SK-MEL-5 (cell line): ENCODE measurements at regions not wholly inside any gene's neighbourhood (a gene's known extent, or its start where the extent isn't known, plus 50 kb on each side); places are given as distances from the start of the nearest gene placed in this dataset.
"Not testable (repeated sequence)": the region's sequence is repeated elsewhere in the genome, so short reads cannot be mapped to it uniquely, and the experiment has no call there.

Source experiments
- DNase-seq: peaks from one replicate; pipeline ENCODE4 v3.0.0-alpha.2; 2016; ENCODE audit warnings: low read depth, low spot score
- in situ Hi-C: cut with HindIII; loops from 2 replicates; pipeline ENCODE4 v1.10.0; 2016; ENCODE audit warnings: low sequenced_read_pairs, high pct_unique_total_duplicates, low pct_unique_long_range_greater_than_20kb

DNA sequence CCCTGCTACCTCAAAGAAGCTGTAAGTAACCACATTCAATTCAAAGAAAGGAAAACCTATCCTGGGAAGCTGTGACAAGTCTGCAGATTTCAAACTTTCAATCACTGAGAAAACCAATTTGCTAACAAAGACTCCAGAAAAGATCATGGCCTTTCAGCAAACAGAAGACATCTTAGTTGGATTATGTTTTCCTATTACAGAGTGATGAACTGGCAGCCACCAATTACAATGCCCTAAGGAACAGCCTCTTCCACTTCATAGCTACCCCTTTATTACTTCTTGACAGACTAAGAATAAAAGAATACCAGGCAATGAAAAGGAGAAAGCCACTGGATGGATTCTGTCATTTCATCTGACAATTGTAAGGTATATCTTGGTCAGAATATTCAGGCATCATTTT is 128.2 kb upstream of the RASEF start:
- in situ Hi-C loops, result no loop called here
- DNase-seq, result no peak

DNA sequence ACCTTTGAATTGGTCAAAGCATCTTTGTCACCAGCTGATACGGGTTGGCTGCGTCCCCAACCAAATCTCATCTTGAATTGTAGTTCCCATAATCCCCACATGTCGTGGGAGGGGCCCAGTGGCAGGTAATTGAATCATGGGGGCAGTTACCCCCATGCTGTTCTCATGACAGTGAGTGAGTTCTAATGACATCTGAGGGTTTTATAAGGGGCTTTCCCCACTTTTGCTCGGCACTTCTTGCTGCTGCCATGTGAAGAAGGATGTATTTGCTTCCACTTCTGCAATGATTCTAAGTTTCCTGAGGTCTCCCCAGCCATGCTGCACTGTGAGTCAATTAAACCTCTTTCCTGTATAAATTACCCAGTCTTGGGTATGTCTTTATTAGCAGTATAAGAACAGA is 126.1 kb upstream of the RASEF start:
- in situ Hi-C loops, DNase-seq: not testable (repeated sequence)

DNA sequence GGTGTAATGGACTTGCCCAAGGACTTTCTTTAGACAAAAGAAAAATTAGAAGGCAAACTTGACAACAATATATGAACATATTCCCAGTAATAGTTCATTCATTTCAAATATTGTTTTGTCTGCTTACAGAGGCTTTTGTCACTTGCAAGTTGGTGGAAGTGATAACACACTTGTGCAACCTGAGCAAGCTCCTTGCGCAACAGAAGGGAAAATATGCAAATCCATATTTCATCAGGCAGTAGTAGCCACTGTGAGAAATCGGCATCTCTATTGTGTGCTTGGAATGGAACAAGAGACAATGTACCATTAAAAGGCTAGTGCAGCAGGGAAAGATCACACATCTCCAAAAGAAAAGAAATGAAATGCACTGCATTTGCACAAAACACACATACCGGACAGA is 125.3 kb upstream of the RASEF start:
- in situ Hi-C loops, result no loop called here
- DNase-seq, result no peak

DNA sequence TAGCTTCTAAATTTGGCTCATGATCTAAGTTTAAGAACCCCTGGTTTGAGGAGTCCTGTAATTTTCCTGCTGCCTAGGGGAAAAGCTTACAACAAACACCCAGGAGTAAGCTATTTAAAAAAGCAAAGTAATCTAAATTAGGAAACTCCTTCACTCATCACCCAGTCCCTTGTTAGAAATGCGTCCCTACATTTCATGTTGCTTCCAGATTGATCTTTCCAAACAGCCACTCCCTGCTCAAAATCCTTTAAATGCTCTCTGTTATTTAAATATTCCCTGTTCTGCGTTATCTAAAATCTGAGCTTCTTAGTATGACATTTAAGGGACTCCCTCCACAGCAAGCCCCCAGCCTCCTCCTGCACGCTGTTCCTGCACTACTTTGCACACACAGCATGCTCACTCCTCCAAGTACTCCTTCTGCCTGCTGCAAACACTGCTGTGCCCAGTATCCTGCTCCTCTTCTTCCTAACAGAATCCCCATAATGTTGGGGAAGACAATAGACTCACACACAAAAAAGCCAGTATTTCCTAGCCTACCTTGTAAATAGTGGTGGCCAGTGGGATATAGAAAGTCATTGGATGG is 123.3 kb upstream of the RASEF start:
- in situ Hi-C loops, result no loop called here
- no peak for DNase-seq

DNA sequence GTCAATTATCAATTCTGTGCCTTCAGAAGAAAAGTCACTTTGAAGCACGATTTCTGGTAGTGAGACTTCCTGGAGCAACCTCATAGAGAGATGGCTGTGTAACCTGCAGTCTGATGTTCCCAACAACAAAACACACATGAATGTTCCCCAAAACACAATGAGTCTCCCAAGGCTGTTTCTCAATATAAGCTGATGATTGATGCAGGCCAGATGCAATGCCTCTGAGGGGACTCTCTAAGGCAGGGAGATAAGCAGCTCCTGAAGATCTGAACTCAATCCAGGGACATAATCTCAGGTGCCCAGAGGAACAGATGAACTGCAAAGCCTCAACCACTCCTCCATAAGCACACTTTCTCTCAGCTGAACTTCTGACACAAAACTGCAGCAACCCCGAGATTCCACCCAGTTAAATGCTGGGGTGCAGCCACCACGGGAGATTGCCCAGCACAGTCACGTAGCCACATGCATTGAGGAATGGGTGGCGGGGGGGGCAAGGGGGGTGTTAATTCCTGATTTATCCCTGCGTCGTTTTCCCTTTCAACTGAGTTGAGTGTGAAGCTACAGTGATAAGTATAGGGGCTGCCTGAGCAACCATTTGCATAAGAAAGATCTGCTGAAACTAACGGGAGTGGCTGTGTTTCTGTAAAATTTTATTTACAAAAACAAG is 122.7 kb upstream of the RASEF start:
- in situ Hi-C loops, result no loop called here

DNA sequence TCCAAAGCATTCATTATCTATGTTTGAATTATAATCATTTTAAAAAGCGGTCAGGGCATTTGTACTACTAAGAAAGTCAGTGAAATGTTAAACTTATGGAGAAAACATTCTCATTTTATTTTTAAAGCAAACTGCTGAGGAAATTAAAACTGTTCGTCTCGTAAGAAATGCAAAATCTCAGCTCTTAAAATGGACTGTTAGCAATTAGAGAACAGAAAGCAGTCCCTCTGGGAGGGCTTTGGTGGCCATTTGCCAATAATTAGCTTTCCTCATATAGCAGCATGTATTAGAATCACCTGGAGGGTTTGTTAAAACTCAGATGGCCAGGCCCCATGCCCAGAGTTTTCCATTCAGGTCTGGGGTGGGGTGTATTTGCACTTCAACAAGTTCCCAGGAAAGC is 120.7 kb upstream of the RASEF start:
- no peak for DNase-seq
- in situ Hi-C loops, result no loop called here

More for the DNA sequence above, 122.7 kb upstream of the RASEF start:
- no peak for DNase-seq

DNA sequence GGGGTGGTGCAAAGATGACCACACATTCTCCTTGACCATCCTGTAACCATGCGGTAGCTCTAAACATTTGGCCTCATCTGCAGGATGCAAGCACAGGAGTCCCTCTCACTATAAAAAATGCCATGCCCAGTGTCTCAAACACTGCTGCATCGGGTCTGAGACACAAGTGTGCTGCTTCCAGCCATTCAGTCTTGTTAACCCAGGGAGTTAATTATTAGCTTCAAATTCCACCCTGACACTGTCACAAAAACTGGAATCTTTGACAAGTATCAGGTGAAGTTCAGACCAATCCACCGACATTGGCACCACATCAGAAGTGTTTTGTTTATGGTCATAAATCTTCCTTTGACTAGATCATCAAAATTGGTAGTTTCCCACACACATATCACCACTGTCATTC is 119.1 kb upstream of the RASEF start:
- in situ Hi-C loops, result no loop called here
- DNase-seq, result no peak

DNA sequence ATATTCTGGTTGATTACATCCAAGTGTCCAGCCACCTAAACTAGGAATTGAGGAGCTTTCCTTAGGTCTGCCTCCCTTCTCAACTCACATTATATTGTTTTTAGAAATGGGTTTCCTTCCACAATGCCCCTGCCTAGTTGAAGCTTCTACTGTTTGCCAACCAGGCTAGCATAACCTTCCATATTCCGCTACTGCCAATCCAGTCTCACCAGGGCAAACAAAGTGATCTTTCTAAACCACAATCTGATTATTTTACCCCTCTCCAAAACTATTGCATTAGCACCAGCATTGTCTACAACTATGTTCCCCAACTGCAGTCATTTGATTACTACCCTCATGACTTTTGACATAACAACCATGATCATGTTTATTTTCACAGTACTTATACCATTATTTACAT is 115.8 kb upstream of the RASEF start:
- DNase-seq, result no peak
- in situ Hi-C loops, result no loop called here

DNA sequence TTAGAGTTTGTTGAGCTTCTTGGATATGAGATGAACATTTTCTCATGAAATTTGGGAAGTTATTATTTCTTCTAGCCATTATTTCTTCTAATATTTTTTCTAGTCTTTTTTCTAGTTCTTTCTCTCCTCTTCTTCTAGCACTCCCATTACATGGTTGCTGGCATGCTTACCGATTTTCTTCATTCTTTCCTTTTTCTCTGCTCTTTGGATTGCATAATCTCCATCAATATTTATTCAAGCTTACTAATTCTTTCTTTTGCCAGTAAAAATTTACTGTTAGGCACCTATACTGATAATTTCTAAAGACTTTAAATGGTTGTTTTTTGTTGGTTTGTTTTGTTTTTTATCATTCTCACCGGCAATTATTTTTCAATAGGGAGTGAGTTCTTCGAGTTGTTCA is 114.8 kb upstream of the RASEF start:
- in situ Hi-C loops, result no loop called here
- no peak for DNase-seq

DNA sequence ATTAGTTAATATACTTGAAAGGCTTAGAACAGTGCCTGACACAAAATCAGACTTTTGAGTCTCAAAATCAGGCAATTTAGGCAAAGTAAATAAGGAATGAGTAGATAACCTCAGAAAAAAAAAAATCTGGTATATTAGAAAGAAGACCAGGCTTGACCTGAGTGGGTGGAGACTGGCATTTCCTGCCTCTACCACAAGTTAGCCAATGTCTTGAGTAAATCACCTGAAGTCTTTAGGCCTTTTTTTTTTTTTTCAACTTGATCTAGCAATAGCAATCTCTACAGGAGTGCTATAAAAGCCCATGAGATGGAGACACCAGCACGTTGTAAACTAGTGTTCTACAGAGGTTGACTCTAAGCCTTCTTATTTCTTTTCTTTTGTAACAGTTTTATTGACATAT is 104.2 kb upstream of the RASEF start:
- in situ Hi-C loops, result no loop called here
- no peak for DNase-seq

DNA sequence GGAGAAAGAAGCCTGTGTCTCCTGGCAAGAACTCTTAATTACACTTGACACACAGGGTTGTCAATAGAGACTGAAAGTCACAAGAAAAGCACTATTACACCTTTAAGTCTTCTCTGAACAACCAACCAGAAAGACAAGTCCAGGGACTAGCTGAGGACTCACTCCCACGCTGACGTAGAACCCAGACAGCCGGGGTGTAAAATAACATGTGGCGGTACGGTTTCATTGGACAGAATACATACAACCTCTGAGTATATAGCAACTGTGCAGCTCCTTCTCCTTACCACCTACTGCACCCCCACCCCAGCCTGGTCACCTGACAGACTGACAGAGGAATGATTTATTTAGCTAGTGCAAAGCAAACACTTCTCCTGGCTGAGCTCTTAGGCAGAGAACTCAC is 103.4 kb upstream of the RASEF start:
- in situ Hi-C loops, result no loop called here
- no peak for DNase-seq

DNA sequence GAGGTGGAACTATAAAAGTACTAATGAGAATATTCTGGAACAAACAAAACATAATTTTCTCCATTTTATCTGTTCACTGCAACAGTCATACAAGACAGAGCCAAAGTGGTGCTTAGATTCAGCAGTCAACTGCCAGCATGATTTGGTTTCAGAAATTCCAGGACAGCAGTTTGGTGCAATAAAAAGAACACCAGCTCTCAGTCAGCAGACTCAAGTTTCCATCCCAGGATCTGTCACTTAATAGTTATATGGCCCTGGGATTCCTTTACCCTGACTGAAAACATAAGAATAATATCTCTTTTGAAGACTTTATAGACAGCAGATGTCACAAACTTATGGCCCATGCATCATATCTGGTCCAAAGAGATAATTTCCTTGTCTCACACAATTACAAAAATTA is 92.8 kb upstream of the RASEF start:
- no peak for DNase-seq
- in situ Hi-C loops, result no loop called here

DNA sequence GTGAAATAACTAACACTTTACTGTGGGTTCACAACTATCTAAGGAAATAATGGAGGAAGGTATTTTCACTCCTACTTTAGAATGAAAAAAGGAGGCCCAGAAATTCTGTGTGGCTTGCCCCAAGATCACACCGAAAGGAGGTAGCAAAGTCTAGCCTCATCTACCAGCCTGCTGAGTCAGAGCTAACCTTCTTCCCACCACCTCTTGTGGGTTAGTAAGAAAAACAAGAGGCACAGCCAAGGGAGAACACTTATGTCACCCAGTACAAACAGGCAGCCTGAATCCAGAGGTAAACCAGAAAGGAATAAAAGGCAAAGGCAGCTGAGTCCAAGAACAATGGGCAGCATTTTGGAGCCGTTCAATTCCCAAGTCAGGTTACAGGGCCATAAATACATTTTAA is 91.9 kb upstream of the RASEF start:
- no peak for DNase-seq
- in situ Hi-C loops, result no loop called here

DNA sequence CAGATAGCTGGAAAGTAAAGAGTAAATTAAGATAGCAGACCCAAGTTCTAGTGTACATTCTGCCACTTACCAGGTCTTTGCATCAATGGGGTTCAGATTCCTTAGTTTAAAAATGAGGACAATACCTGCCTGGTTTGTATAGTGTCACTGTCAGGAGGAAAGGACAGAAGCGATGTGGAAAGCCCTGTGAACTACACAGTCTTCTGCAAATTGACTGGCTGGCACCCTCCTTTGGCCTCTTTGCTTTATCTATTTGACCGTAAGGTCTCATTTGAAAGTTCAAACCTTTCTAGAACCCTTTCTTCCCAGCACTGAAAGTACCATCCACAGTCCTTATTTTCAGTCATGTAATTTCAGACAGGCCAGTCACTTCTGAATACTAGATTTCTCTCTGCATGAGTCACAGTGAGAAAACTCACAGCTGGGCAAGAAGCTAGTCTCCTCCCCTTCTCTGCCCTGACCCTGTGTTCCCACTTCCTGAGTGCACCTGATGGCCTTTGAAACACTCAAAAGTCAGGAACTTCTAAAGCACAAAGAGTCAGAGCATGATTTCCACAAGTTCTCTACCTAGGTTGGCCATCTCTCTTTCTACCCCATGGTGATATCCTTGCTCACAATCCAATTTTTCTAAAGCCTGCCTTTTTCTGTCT is 91.3 kb upstream of the RASEF start:
- no peak for DNase-seq
- in situ Hi-C loops, result no loop called here

DNA sequence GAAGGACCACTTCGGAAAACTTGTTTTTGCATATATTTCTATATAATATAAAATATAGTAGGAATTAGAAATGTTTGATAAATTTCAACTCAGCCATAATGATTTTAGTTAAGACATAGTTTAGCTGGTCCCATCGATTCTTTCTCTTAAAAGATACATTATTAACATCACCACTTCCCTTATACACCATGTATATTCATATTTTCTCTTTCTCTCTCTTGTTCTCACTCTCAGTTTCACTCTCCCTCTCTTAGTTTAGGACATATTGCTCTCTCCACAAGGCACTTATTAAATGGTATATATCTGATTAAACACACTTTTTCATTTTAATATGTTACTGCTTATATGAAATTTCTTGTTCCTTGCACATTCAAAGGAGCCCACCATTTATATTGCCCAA is 90.1 kb upstream of the RASEF start:
- in situ Hi-C loops, result no loop called here
- DNase-seq, result no peak

DNA sequence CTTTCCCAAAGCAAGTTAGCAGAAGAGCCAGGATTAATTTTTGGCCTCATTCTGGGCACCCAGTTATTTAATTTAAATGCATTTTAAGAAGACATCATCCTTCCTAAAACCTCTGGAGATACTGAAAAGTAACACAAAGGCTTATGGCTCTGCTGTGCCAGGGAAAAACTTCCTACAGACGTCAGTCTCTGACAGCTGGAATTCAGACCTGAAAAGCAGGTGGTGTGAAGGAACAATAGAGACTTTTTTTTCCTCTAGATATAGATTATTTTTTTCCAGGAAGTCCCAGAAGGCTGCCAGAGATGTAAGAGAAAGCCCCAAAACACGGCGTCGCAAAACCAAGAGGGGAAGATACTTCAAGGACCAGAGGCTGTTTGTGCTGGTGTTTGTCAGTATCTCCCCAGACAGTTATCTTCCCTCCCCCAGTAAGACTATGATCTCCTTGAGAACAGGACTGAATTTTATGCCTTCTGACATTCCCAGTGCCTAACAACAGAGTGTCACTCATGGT is 88.7 kb upstream of the RASEF start:
- in situ Hi-C loops, result no loop called here
- no peak for DNase-seq

DNA sequence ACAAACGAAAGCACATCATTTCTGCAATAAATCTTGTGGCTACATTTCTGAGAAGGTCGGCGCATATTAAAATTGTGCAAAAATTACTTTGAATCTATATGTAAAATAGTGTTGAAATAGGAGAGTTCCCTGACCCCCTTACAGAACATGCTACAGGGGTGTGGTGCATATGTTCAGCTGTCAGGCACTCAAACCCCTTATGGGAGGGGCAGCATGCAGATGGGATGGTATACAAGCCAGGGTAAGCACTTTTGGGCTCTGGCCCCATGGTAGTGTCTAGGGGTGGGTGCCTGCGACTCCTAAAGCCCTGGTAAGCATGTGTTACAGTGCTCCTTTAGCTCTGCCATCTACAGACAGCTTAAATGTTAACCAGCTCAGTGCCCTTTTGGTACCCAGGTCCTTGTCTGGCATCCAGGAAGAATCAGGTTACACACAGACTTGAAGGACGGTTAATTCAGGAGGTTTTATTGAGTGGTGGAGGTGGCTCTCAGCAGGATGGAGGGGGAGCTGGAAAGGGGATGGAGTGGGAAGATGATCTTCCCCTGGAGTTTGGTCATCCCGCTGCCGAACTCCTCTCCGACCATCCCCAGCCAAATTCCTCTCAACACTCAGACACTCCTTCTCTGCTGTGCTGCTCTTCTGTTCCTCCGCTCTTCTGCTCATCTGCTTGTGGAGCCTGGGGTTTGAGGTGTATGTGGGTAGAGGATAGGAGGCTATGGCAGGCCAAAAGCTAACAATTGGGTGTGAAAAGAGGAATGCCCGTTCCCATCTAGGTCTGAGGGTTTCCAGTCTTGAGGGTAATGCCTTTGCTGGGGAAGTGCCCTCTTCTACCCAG is 84.6 kb upstream of the RASEF start:
- DNase-seq, result no peak
- in situ Hi-C loops, result no loop called here

DNA sequence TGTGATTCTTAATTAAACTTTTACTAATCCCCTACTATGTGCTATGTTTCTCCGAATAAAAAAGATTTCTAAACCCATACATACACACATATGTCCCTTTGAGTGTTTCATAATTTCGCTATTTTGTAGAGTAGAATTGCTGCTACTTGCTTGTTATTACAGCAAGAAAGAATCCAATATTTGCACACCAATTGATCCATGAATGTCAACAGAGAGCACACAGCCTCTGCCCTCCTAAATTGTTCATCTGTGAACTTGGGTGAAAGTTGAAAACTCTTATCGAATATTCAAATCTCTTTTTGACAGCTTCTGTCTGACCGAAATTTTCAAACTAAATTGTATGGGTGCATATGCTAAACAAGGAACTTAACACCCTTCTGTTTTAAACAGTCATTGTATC is 83.4 kb upstream of the RASEF start:
- no peak for DNase-seq
- in situ Hi-C loops, result no loop called here
